NCI-H1694 (cell line): ENCODE measurements at regions not wholly inside any gene's neighbourhood (a gene's known extent, or its start where the extent isn't known, plus 50 kb on each side); places are given as distances from the start of the nearest gene placed in this dataset.
"Not testable (repeated sequence)": the region's sequence is repeated elsewhere in the genome, so short reads cannot be mapped to it uniquely, and the experiment has no call there.

Source experiments
- DNase-seq: peaks from one replicate; lab custom pipeline; 2025; lab: John Stamatoyannopoulos, UW

DNA sequence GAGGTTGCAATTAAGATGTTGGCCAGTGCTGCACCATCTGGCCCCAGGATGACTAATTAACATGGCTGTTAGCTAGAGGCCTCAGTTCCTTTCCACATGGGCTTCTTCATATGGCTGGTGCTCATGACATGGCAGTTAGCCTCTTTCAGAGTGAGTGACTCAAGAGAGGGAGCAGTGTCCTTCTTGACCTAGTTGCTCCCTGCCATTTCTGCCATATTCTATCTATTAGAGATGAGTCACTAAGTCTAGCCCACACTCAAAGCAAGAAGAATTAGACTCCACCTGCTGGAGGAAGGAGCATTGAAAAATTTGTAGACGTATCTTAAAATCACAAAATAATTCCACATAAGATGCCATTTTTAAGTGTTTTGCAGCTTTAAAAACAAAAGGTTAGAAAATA is 651.2 kb upstream of the CCNG1 start:
- DNase-seq = no peak

DNA sequence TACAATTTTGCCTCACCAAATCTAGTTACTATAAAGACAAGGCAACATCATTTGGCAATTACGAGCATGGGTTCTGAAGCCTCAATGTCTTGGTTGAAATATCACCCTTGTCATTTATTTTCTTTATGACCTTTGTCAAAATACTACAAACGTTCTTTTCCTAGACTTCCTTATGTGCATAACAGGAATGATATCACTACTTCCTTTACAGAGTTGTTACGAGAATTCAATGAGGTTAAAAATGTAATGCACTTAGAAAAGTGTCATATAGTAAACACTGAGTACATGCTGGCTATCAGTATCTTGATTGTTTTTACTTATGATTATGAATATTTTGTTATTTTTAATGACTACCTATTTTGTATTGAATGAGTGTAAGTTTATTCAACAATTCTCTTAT is 640.9 kb upstream of the CCNG1 start:
- no peak for DNase-seq

DNA sequence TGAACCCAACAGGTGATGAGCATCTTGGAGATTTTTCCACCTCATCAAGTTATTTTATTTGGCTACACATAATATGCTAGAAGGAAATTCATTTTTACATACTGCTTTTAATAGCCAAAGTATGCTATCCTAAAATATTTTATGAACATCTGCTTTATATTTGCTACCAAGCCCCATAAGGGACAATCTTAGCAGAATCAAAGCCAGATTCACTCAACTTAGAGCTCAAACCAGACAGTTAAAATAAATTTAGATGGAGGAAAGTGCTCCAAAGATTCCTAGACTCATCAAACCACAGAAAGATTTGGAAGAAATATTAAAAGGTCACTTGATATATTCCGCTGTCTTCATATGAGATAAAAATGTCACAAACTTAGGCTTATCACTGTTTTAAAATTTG is 637.1 kb upstream of the CCNG1 start:
- DNase-seq = no peak

DNA sequence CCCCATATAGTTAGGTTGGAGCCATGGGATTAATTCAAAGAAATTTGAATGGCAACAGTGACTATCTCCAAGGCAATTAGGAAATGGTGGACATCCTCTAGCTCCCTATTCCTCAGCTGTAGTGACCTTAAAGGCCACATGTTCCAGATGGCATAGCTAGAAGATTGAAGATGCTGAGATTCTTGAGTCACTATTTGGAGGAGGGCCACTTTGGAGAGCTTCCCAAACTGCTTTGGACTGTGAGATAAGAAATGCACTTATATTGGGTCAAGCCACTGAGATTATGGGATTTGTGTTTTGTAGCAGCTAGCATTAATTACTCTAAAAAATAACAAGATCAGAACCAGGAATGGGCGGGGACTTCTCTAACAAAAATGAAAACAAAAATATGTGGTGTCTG is 636.2 kb upstream of the CCNG1 start:
- no peak for DNase-seq

DNA sequence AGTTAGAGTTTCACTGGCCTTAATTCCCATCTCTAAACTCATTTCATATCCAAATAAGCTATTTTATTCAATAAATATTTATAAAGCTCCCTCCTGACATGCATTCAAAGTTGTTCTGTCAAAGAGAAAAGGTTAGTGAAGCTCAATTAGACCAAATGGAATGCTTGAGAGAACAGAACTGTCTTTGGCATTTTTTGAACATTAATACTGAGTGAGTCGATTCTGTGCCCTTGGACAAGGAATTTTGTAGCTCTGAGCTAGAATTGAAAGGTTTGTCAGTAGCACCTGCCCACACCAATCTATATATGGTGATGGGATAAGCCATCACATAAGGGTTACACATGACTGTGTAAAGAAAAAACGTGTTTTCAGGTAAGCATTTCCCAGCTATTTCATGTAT is 631.2 kb upstream of the CCNG1 start:
- DNase-seq = no peak

DNA sequence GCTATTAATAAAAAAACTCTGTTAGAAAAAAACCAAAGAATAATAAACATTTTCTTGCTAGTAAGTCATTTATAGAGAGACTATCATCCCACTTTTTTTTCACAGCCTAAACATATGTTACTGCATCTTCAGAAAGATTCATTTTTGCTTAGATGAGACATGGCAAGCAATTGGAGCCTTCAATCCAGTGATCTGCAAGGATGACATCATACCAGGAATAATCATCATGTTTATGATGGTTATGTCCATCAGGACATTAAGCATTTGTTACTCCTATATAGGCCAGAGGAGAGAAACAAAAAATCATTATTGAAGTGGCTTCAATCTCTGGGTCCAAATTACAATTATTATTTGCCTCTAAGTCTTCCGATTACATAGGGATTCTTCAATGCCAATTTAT is 626.3 kb upstream of the CCNG1 start:
- no peak for DNase-seq

DNA sequence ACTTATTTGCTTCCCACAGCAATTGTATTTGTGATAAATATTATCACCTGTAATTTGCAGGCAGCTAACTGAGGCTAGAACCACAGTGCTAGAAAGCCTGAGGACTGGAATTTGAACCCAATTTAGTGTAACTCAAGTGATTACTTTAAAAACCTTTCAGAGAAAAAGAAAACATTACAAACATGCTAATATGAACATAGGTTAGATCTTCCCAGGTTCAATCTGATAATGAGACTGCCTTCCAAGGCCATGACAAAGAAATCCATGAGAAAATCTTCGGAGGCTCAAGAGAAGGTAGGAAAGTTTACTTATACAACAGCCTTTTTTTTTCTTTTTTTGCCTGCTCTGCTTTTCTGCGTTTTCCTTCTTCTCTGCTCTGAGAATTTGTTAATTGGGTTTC is 620.6 kb upstream of the CCNG1 start:
- DNase-seq = no peak

DNA sequence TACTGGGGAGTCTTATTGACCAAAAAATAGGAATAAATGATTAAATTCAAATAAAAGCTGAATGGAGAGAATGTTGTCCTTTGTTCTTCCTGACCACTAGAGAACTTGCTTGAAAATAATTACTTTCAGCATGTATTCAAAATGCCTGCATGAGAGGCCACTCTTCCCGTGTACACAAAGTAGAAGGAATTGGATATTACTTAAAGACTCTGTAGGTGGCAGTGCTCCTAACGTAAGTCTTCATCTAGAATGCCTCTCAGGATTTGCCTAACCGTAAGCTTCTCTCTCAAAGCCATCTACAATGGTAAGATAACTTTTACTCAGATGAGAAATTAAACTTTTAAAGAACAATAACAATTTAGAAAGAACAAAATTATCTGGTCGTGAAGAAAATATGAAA is 620.0 kb upstream of the CCNG1 start:
- no peak for DNase-seq

DNA sequence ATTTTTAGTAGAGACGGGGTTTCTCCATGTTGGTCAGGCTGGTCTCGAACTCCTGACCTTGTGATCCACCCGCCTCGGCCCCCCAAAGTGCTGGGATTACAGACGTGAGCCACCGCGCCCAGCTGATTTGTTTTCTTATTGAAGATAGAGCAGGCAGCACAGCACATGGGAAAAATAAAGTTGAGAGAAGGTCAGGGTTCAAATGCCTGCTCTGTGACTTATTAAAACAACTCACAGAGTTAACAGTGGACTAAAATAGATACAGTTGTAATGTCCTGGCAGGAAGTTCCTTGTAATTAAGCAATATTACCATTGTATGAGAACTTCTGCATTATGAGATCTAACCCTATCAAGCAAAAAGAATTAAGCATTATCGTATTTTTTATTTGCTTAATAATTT is 615.7 kb upstream of the CCNG1 start:
- not testable (repeated sequence) for DNase-seq

DNA sequence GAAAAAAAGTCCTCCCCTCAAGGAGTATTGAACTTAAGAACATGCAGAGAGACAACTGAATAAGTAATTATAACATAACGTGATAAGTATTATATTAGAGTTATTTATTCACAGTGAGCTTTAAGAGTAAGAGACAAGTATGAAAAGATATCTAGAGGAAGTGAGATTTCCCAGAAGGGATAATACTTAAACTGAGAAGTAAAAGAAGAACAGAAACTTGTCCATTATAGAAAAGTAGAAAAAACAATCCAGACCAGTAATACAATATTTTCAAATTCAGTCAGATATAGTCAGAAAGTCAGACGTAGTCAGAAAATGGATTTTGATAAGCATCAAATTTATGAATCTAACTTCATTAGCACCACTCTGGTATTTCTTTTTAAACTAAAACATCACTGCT is 613.0 kb upstream of the CCNG1 start:
- no peak for DNase-seq

DNA sequence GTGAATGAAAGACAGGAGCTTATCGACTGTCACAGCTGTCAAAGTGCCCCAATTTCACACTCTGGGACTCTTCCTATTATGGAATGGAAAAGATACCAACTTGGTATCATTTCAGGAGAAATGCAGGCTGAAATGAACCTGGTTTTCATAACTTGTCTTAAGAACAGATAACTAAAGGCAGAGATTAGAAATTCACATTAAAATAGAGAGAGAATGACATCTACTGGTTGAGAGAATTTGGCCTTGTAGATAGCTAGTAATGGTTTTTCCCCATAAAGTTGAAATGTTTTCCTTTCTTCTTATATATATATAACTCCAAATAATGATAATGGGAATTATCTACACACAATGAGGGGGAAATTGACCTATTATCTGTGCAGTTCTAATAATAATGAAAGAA is 600.2 kb upstream of the CCNG1 start:
- DNase-seq = no peak

DNA sequence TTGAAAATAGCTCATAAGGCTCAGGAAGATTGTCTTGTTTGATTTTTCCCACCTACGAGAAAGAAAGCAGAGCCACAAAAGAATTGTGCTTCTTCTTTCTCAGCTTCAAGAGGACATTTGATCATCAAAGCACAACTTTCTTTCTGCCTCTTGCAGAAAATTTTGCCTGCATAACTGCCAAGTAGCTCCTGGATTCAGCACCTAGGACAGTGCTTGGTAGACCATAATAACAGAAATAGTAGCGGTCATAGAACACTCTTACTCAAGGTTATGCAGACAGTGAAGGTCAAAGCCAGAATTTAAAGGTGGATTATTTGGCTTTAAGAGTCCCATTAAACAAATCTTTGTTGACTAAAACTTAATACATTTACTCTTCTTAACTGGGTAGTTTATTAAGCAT is 594.7 kb upstream of the CCNG1 start:
- no peak for DNase-seq

DNA sequence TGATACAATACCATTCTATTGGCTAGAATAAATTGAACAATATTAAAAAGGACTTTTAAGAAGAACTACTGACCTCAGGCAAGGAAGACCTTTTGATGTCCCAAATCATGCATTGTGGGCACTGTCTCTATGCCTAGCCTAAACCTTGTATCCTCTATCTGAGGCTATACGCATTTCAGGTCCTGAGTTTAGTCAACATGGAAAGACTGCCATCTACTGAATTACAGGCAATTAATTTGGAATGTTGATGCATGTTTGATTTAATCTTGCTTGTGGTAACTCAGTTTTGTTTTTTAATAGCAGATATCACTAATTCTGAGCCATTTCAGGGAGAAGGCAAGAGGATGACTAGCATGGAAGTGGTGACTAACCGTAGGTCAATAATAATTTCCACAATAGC is 585.3 kb upstream of the CCNG1 start:
- DNase-seq = no peak

DNA sequence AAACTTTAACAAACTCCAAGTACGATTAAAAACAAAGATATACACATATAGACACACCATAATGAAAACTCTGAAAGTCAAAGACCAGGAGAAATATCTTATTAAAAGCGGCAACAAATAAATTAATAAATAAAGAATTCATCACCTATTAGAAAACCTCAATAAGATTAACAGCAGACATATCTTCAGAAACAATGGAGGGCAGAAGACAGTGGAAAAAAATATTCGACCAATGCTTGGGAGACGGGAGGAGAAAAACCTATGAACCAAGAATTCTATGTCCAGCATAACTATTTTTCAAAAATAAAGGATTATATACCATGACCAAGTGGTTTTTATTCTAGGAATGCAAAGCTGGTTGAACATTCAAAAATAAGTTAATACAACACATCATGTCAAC is 578.6 kb upstream of the CCNG1 start:
- DNase-seq = no peak

DNA sequence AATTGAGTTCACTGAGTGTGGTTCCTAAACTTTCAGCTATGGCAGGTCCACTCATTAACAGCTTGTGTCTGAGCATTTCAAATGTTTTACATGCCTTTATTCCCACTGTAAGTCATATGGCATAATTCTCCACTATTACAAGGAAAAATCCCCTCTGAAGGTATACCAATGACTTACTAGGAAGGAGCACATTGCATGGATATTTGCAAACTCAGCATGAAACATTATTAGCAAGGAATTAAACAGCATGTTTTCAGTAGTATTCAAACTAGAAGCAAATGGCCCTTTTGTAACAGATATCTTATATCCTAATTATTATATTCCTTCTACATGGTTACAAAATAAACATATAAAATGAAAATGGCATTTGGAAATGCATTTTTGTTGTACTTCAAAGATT is 566.4 kb upstream of the CCNG1 start:
- DNase-seq = no peak

DNA sequence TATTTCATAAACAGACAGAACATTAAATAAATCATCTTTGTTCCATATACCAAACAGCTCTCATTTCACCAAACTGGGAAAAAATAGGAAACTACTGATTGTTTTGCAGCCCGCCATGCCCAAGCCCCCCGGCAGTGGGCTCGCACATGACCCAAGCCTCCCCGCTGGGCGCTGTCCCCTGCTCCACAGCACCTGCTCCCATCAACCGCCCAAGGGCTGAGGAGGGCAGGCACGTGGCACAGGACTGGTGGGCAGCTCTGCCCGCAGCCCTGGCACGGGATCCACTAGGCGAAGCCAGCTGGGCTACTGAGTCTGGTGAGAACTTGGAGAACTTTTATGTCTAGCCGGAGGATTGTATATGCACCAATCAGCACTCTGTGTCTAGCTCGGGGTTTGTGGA is 554.8 kb upstream of the CCNG1 start:
- DNase-seq = no peak

DNA sequence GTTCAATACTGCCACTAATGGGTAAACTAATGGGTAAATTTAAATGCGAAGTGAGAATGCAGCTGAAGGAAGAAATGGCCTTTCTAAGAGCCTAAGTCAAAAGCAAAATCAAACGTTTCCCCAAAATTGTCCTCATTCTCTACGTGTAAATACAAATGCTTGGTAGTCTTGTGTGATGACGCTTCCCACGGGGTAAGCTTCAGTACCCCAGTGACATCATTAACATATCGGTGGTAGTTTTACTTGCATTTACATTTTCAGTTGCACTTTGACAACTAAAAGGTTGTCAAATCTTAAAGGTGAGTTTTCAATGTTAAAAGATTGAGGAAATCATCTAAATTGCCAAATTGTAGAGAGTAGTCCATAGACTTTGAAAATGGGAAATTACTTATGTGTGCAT is 550.7 kb upstream of the CCNG1 start:
- DNase-seq = no peak

DNA sequence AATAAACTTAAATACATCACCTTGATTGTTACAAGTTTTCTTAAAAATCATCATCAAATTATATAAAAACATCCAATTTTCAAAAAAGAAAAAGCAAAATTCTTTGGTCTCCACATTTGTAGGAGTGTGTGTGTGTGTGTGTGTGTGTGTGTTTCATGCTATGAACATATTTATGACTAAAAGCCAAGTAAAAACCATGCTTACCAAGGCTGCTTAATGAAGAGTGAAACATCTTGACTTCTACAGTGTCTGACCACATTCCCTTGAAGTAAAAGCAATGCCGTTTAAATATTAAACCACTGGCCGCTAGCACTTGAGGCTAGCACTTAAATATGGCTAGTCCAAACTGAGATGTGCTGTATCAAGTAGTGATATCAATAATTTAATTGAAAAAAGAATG is 549.1 kb upstream of the CCNG1 start:
- no peak for DNase-seq

DNA sequence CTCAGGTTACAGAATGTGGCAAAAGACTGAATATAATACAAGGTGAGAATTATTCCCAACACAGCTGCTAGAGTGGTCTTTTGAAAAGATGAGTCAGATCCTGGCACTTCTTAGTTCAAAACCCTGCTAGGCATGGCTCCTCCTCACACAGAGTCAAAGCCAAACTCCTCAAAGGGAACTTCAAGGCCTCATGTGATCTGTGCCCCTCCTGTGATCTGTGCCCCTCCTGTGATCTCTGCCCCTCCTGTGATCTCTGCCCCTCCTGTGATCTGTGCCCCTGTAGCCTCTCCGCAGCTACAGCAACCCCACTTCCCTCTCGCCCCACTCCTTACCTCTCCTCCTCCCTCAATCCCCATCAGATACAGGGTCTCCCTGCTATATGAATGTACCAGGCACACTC is 525.5 kb upstream of the CCNG1 start:
- DNase-seq = no peak

DNA sequence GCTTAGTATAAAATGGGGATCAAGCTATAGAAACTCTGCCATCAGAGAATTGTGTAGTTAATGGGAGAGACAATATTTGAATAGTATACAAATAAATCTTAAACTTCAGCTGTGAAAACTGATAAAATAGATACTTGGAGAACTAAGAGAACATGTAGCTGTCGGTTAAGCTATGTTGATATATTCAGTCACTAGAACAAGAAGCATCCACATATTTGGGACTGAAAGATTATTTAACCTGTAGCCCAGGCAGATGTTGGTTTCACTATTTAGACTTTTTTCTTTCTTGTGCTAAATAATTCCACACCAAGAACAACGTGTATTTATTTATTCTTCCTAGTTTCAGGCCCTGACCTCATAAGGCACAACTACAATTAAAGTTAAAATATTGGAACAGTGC is 521.0 kb upstream of the CCNG1 start:
- DNase-seq = no peak

DNA sequence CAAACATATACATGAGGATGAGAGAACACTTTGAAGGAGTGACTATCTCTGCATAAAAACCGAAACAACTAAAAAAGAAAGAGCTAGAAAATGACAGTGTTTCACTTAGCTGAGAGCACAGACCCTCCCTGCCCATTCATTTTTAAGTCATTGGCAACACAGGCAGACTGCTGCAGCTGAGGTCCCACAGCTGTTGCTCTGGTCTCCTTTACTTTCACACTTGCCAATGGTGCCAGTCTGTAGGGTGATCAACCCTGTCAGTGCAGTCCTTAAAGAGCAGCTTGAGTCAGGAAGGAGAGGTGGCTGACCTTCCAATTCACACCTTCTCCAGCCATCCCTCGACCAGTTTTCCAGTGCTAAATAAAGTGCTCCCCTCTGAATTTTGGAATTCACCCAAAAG is 508.3 kb upstream of the CCNG1 start:
- no peak for DNase-seq

DNA sequence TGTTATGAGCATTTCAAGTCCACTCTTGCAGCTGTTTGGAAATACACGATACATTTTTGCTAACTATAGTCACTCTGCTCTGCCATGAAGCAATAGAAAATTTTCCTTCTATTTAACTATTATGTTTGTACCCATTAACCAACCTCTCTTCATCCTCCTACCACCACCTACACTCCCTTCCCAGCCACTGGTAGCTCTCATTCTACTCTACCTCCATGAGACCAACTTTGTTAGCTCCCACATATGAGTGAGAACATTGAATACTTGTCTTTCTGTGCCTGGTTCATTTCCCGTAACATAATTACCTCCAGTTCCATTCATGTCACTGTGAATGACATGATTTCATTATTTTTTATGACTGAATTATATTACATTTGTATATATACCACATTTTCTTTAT is 505.9 kb upstream of the CCNG1 start:
- no peak for DNase-seq

DNA sequence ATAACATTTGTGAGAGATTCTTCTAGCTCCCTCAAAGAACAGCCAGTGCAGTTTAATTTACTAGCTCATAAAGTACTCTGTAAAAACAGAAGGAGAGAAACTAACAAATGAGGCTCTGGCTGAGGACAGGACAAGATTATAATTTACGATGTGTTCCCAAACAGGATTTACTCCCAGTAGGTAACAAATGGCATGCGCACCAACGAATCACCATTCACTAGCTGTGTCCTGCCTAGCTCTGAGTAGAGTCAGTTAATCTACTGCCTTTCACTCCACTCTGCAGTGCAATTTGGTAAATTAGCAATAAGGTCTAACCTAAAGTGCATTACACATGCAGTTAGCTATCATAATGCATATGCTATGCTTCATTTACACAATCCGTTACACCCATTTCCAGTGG is 497.4 kb upstream of the CCNG1 start:
- no peak for DNase-seq

DNA sequence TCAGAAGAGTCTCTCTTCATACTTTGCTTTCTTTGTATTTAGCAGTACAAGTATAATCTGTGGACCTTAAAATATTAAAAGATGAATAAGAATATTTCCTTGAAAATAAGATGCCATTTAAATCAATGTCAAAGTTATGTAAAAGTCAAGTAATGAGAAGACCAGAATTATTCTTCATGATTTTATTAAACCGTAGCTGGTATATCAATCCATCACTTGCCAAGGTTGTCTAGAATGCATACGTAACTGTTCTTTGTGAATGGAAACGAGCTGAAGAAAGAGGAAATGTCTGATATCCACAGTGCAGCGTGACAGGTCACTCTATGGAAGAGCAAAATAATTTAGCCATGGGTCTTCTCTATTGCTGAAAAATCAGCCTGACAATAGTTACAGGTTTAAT is 488.7 kb upstream of the CCNG1 start:
- no peak for DNase-seq

DNA sequence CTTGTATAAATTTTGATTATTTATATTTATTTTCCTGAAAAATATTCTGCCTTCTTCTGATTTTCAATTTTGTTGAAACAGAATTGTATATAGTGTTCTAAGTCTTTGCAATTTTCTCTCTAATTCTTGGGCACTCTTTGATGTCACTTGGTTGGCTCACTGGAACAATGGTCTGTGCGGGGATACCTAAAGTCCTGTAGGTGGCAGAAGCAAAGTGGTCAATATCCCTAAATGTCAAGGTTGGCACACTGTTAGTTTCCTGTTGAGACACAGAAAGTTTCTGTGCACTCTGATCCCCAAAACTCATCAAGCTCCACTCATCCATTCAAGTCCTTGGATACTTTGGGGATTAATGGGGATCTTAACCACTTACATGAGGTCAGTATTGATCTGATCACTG is 480.8 kb upstream of the CCNG1 start:
- no peak for DNase-seq

DNA sequence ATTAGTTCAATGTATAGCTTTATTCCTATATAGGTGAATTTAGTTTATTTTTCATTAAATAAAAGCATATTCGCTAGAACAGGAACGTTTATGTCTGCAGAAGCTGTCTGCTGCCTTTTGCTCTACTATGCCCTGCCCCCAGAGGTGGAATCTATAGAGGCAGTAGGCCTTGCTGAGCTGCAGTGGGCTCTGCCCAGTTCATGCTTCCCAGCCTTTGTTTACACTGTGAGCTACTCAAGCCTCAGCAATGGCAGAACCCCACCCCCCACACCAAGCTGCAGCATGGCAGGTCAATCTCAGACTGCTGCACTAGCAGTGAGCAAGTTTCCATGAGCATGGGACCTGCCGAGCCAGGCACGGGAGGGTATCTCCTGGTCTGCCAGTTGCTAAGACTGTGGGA is 473.3 kb upstream of the CCNG1 start:
- not testable (repeated sequence) for DNase-seq
